OCI-LY7 (cell line): ENCODE measurements at regions not wholly inside any gene's neighbourhood (a gene's known extent, or its start where the extent isn't known, plus 50 kb on each side); places are given as distances from the start of the nearest gene placed in this dataset.

Source experiments
- BruUV-seq: library from RNA; stranded (reverse); fragments of 400-500 nt; replicated peaks from 2 replicates; lab custom pipeline; 2021; lab: Mats Ljungman, UMichigan
- CTCF ChIA-PET: fragments of 300-600 bp; sonication (Branson Sonifier 250); formaldehyde crosslinking; loops from one replicate; lab custom pipeline; 2022; ENCODE audit warnings: antibody characterized with exemption; ENCODE audit not compliant: unreplicated experiment; lab: Charles Lee
- POLR2A ChIA-PET: fragments of 300-600 bp; sonication (Branson Sonifier 250); formaldehyde crosslinking; loops from one replicate; lab custom pipeline; 2022; ENCODE audit warnings: antibody characterized with exemption; lab: Charles Lee
- DNase-seq: peaks from one replicate; pipeline ENCODE4 v3.0.0-alpha.2; 2015; ENCODE audit warnings: low spot score
- H2AFZ ChIP-seq: fragments of 200-600 bp; sonication (generic), shearing (Covaris generic); 2 replicates; pipeline ENCODE4 v1.6.1; 2014; ENCODE audit warnings: mild to moderate bottlenecking, antibody characterized with exemption, low read length, moderate library complexity
- H3K27ac ChIP-seq: fragments of 200-600 bp; sonication (generic); 2 replicates; pipeline ENCODE4 v1.5.1; 2014; ENCODE audit warnings: mixed run types, low read depth, mild to moderate bottlenecking, moderate library complexity, low read length, inconsistent platforms; ENCODE audit not compliant: poor library complexity, severe bottlenecking
- H3K36me3 ChIP-seq: fragments of 200-600 bp; sonication (generic); 2 replicates; pipeline ENCODE4 v1.6.1; 2014; ENCODE audit warnings: mild to moderate bottlenecking, antibody characterized with exemption, low read length, moderate library complexity, mixed read lengths; ENCODE audit not compliant: insufficient read depth
- H3K4me1 ChIP-seq: fragments of 200-600 bp; sonication (generic); 2 replicates; pipeline ENCODE4 v1.5.1; 2014; ENCODE audit warnings: mild to moderate bottlenecking, low read length; ENCODE audit not compliant: insufficient read depth, poor library complexity, severe bottlenecking
- H3K4me2 ChIP-seq: fragments of 200-600 bp; sonication (generic); 2 replicates; pipeline ENCODE4 v1.6.1; 2014; ENCODE audit warnings: mild to moderate bottlenecking, low read length
- H3K4me3 ChIP-seq: fragments of 200-600 bp; sonication (generic); 2 replicates; pipeline ENCODE4 v1.5.1; 2014; ENCODE audit warnings: mild to moderate bottlenecking, low read depth, low read length; ENCODE audit not compliant: poor library complexity, severe bottlenecking
- H3K79me2 ChIP-seq: fragments of 200-600 bp; sonication (generic); 2 replicates; pipeline ENCODE4 v1.6.1; 2016; ENCODE audit warnings: low read depth, mild to moderate bottlenecking, low read length, moderate library complexity, mixed read lengths; ENCODE audit not compliant: insufficient read depth
- H3K9me2 ChIP-seq: fragments of 200-600 bp; sonication (generic); 2 replicates; pipeline ENCODE4 v1.6.1; 2016; ENCODE audit warnings: mild to moderate bottlenecking, low read length, mixed read lengths; ENCODE audit not compliant: insufficient read depth
- H3K9me3 ChIP-seq: fragments of 200-600 bp; sonication (generic); 2 replicates; pipeline ENCODE4 v1.6.1; 2014; ENCODE audit warnings: mild to moderate bottlenecking, mixed run types, low read length, mixed read lengths
- H4K20me1 ChIP-seq: fragments of 200-600 bp; sonication (generic); 2 replicates; pipeline ENCODE4 v1.6.1; 2014; ENCODE audit warnings: mild to moderate bottlenecking, antibody characterized with exemption, low read length, moderate library complexity, mixed read lengths; ENCODE audit not compliant: insufficient read depth
- EZH2phosphoT487 ChIP-seq: fragments of 200-600 bp; sonication (generic); IDR thresholded peaks from 2 replicates; pipeline ENCODE4 v1.6.1; 2018; ENCODE audit warnings: low read depth, borderline replicate concordance, mild to moderate bottlenecking, mixed run types, antibody characterized with exemption, low read length, moderate library complexity, mixed read lengths
- intact Hi-C: fragments of 100-400 bp; cut with micrococcal nuclease; formaldehyde crosslinking; loops from one replicate; pipeline ENCODE4 v1.10.0; 2022; ENCODE audit not compliant: unreplicated experiment
- TF ChIP-seq, protein P1 (sequence below): fragments of 200-600 bp; sonication (generic); conservative IDR thresholded peaks from 2 replicates; pipeline ENCODE4 v1.5.1; 2014; ENCODE audit warnings: mild to moderate bottlenecking, antibody characterized with exemption, low read length, moderate library complexity, mixed read lengths

DNA sequence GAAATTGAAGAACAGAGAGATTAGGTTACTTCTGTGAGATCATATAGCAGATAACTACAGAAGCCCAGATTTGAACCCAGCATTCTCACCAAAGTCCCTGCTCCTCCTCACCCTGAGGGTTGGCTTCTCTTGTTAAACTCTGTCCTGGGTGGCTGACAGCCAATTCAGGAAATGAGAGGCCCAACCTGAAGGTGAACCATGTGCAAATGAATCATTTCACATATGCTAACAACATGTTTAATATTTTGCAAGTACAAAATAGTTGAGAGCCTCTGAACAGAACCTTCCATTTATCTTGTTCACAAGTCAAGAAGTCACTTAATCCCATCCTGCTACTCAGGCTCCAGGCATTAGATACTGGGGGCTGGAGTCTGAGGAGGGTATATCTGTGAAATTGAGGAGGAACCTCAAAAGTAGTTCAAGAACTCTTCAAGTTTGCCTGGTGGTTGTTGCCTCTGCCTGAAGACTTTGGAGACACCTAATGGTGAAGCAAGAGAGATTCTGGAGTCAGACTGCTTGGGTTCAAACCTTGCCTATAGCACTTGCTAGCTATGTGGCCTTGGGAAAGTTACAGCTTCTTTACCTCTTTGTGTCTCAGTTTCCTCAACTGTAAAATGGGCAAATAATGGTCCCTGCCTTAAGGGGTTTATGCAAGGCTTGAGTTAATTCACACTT lies 564.0 kb downstream of the PSAT1 start:
- Histone ChIP-seq H3K79me2 (no peaks in the 10 kb centered on the region), H2AFZ (no peak overlapping the region), H3K4me2 (no peak overlapping the region), H3K9me3 (no peaks in the 10 kb centered on the region), H4K20me1 (no peaks in the 10 kb centered on the region), H3K4me1 (no peaks in the 10 kb centered on the region), H3K36me3 (no peaks in the 10 kb centered on the region), H3K4me3 (no peak overlapping the region), H3K9me2 (no peaks in the 10 kb centered on the region), H3K27ac (no peak overlapping the region)
- ChIA-PET CTCF (no interaction called here), POLR2A (no interaction called here)
- BruUV-seq: no TSS peak
- no peak for DNase-seq
- TF ChIP-seq, protein P1, sequence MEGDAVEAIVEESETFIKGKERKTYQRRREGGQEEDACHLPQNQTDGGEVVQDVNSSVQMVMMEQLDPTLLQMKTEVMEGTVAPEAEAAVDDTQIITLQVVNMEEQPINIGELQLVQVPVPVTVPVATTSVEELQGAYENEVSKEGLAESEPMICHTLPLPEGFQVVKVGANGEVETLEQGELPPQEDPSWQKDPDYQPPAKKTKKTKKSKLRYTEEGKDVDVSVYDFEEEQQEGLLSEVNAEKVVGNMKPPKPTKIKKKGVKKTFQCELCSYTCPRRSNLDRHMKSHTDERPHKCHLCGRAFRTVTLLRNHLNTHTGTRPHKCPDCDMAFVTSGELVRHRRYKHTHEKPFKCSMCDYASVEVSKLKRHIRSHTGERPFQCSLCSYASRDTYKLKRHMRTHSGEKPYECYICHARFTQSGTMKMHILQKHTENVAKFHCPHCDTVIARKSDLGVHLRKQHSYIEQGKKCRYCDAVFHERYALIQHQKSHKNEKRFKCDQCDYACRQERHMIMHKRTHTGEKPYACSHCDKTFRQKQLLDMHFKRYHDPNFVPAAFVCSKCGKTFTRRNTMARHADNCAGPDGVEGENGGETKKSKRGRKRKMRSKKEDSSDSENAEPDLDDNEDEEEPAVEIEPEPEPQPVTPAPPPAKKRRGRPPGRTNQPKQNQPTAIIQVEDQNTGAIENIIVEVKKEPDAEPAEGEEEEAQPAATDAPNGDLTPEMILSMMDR: no peak
- intact Hi-C loops: no loop called here

DNA sequence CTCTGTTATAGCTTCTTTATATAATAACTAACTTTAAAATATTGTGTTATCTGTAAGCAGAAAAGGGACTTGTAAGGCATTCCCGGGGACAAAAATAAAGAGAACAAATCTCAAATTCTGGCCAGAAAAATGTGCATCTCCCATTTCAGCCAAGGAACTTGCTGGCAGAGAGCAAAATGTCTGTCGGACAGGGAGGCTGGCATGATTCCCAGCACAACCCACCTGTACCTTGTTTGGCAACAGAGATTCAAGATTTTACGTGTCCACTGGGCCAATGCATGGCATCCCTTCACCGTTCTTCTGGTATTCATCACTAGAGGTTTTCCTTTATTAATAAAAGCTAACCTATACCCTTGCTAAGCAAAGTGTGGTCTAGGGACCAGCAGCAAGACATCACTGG lies 566.6 kb downstream of the PSAT1 start:
- no peaks in the 10 kb centered on the region for H4K20me1 ChIP-seq
- no peaks in the 10 kb centered on the region for H3K79me2 ChIP-seq
- H3K4me1 ChIP-seq: no peaks in the 10 kb centered on the region
- TF ChIP-seq EZH2phosphoT487: no peak
- TF ChIP-seq, protein P1: no peak
- intact Hi-C loops: no loop called here
- H3K9me3 ChIP-seq: no peaks in the 10 kb centered on the region
- H2AFZ ChIP-seq: no peak overlapping the region
- no peak overlapping the region for H3K4me2 ChIP-seq
- no peak for DNase-seq
- no peaks in the 10 kb centered on the region for H3K36me3 ChIP-seq
- CTCF ChIA-PET: no interaction called here
- no peak overlapping the region for H3K27ac ChIP-seq
- no peak overlapping the region for H3K4me3 ChIP-seq
- no TSS peak for BruUV-seq
- POLR2A ChIA-PET: no interaction called here
- H3K9me2 ChIP-seq: no peaks in the 10 kb centered on the region

DNA sequence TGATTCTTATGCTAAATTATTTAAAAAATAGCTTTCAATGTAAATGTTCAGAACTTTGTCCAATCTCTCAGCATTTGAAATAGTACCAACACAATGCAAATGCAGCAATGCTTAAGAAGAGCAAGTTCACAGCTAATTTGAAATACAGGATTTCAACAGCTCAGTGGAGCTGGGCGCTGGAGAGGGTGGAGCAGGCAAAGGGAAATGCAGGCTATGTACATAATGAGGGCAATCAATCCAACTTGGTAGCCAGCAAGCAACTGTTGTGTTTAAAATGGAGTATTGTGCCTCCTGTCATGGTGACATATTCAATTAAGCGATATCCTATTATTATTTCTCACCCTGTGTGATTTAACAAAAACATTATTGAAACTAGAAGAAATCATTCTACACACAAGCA lies 568.8 kb downstream of the PSAT1 start:
- CTCF ChIA-PET: no interaction called here

More for the DNA sequence above, 568.8 kb downstream of the PSAT1 start:
- Histone ChIP-seq H3K36me3 (no peaks in the 10 kb centered on the region), H3K79me2 (no peaks in the 10 kb centered on the region), H3K27ac (no peak overlapping the region), H3K4me2 (no peak overlapping the region), H3K4me3 (no peak overlapping the region), H2AFZ (no peak overlapping the region), H3K9me2 (no peaks in the 10 kb centered on the region), H4K20me1 (no peaks in the 10 kb centered on the region), H3K9me3 (no peaks in the 10 kb centered on the region), H3K4me1 (no peaks in the 10 kb centered on the region)
- no TSS peak for BruUV-seq
- intact Hi-C loops: no loop called here
- POLR2A ChIA-PET: no interaction called here
- no peak for DNase-seq
- no peak for TF ChIP-seq EZH2phosphoT487
- TF ChIP-seq, protein P1: no peak
